HEK293T (cell line): ENCODE measurements at regions not wholly inside any gene's neighbourhood (a gene's known extent, or its start where the extent isn't known, plus 50 kb on each side); places are given as distances from the start of the nearest gene placed in this dataset.

Experiments
- BHLHE40 ChIP-seq: fragments of 450-650 bp; IDR thresholded peaks from 2 replicates; pipeline ENCODE4 v1.6.1; 2016; ENCODE audit warnings: mild to moderate bottlenecking, moderate library complexity, borderline replicate concordance
- CTBP1 ChIP-seq: fragments of 450-650 bp; IDR thresholded peaks from 2 replicates; pipeline ENCODE4 v1.6.1; 2016; ENCODE audit warnings: borderline replicate concordance
- FOXA1 ChIP-seq: fragments of 450-650 bp; IDR thresholded peaks from 2 replicates; pipeline ENCODE4 v1.6.1; 2016; ENCODE audit warnings: mild to moderate bottlenecking
- FOXK2 ChIP-seq: fragments of 450-650 bp; IDR thresholded peaks from 2 replicates; pipeline ENCODE4 v1.6.1; 2016; ENCODE audit warnings: mild to moderate bottlenecking
- FOXM1 ChIP-seq: fragments of 450-650 bp; IDR thresholded peaks from 2 replicates; pipeline ENCODE4 v1.6.1; 2017; ENCODE audit warnings: mild to moderate bottlenecking, borderline replicate concordance
- L3MBTL2 ChIP-seq: fragments of 450-650 bp; conservative IDR thresholded peaks from 2 replicates; pipeline ENCODE4 v1.6.1; 2016; ENCODE audit warnings: mild to moderate bottlenecking
- LEF1 ChIP-seq: fragments of 450-650 bp; IDR thresholded peaks from 2 replicates; pipeline ENCODE4 v1.6.1; 2017; ENCODE audit warnings: mild to moderate bottlenecking, borderline replicate concordance
- NFRKB ChIP-seq: fragments of 450-650 bp; IDR thresholded peaks from 2 replicates; pipeline ENCODE4 v1.6.1; 2016; ENCODE audit warnings: mild to moderate bottlenecking, moderate library complexity
- SP1 ChIP-seq: fragments of 450-650 bp; IDR thresholded peaks from 2 replicates; pipeline ENCODE4 v1.6.1; 2017
- TARDBP ChIP-seq: fragments of 450-650 bp; IDR thresholded peaks from 2 replicates; pipeline ENCODE4 v1.6.1; 2016
- ZNF384 ChIP-seq: fragments of 450-650 bp; IDR thresholded peaks from 2 replicates; pipeline ENCODE4 v1.6.1; 2016

DNA sequence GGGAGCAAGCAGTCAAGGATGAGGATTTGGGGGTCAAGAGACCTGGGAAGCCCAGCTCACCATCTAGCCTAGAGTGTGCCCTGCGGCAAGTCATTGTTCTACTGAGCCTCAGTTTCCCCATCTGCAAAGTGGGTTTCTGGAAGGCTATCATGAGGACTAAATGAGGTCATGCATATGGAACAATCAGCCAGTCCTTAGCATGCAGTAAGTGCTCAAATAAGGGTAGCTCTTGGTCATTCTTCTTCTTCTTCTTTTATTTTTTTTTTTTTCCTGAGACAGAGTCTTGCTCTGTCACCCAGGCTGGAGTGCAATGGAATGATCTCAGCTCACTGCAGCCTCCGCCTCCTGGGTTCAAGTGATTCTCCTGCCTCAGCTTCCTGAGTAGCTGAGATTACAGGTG is 99.9 kb upstream of the RUNX3 start:
- TF ChIP-seq CTBP1 (no peak), SP1 (no peak), BHLHE40 (no peak), LEF1 (no peak), L3MBTL2 (no peak), FOXM1 (no peak), FOXA1 (no peak), TARDBP (no peak), FOXK2 (no peak), ZNF384 (no peak), NFRKB (no peak)
